HEK293 (cell line): ENCODE measurements at regions not wholly inside any gene's neighbourhood (a gene's known extent, or its start where the extent isn't known, plus 50 kb on each side); places are given as distances from the start of the nearest gene placed in this dataset.
"Not testable (repeated sequence)": the region's sequence is repeated elsewhere in the genome, so short reads cannot be mapped to it uniquely, and the experiment has no call there.

Experiments
- CTCF ChIA-PET: fragments of 350-600 bp; formaldehyde crosslinking; extraction: SDS; loops from one replicate; lab custom pipeline; 2021; ENCODE audit warnings: antibody characterized with exemption; lab: Yijun Ruan, JAX
- POLR2A ChIA-PET: fragments of 300-600 bp; formaldehyde crosslinking; extraction: SDS; loops from one replicate; lab custom pipeline; 2020; ENCODE audit warnings: antibody characterized with exemption, inconsistent platforms; lab: Yijun Ruan, JAX
- H3K27ac ChIP-seq: fragments of 200-500 bp; sonication (Bioruptor generic); 2 replicates; pipeline ENCODE4 v1.5.1; 2014; ENCODE audit warnings: low read depth, low read length, control low read depth, inconsistent platforms; ENCODE audit errors: extremely low read depth
- H3K36me3 ChIP-seq, 2 experiments: fragments of 200-500 bp in 1 of 2; sonication (Bioruptor generic) in 1 of 2; 1 replicate in 1 of 2; 2 replicates in 1 of 2; pipeline ENCODE4 v1.5.1; 2014 to 2017; ENCODE audit warnings: inconsistent platforms in 2 of 2, low read length in 2 of 2; ENCODE audit not compliant: control insufficient read depth in 2 of 2, insufficient read depth in 1 of 2
- H3K4me1 ChIP-seq: fragments of 200-500 bp; sonication (Bioruptor generic); 2 replicates; pipeline ENCODE4 v1.5.1; 2014; ENCODE audit warnings: mild to moderate bottlenecking, low read length, inconsistent platforms; ENCODE audit not compliant: control insufficient read depth, insufficient read depth
- H3K4me3 ChIP-seq: 2 replicates; pipeline ENCODE4 v1.5.1; 2011; ENCODE audit warnings: low read depth, mild to moderate bottlenecking, control low read depth, low read length, moderate library complexity
- H3K9me3 ChIP-seq: fragments of 200-500 bp; sonication (Bioruptor generic); 2 replicates; pipeline ENCODE4 v1.5.1; 2014; ENCODE audit warnings: low read depth, low read length, inconsistent platforms; ENCODE audit not compliant: control insufficient read depth, insufficient read depth
- PRDM1 ChIP-seq: fragments of 450-650 bp; formaldehyde crosslinking; IDR thresholded peaks from 2 replicates; pipeline ENCODE4; 2016; ENCODE audit warnings: missing biosample characterization, missing genetic modification characterization
- YY1 ChIP-seq: fragments of 450-650 bp; formaldehyde crosslinking; IDR thresholded peaks from 2 replicates; pipeline ENCODE4 v1.5.1; 2018; ENCODE audit warnings: missing biosample characterization, missing genetic modification characterization
- ZBTB17 ChIP-seq: fragments of 450-650 bp; formaldehyde crosslinking; IDR thresholded peaks from 2 replicates; pipeline ENCODE4 v1.5.1; 2016; ENCODE audit warnings: missing biosample characterization, missing genetic modification characterization
- ZFP69B ChIP-seq: fragments of 450-650 bp; formaldehyde crosslinking; IDR thresholded peaks from 2 replicates; pipeline ENCODE4 v1.5.1; 2016; ENCODE audit warnings: missing biosample characterization, missing genetic modification characterization
- ZNF202 ChIP-seq: fragments of 450-650 bp; formaldehyde crosslinking; IDR thresholded peaks from 2 replicates; pipeline ENCODE4 v1.5.1; 2016; ENCODE audit warnings: missing biosample characterization, missing genetic modification characterization, borderline replicate concordance
- ZNF335 ChIP-seq: fragments of 450-650 bp; formaldehyde crosslinking; conservative IDR thresholded peaks from 2 replicates; pipeline ENCODE4 v1.5.1; 2016; ENCODE audit warnings: missing biosample characterization, missing genetic modification characterization
- ZNF341 ChIP-seq: fragments of 450-650 bp; formaldehyde crosslinking; IDR thresholded peaks from 2 replicates; pipeline ENCODE4; 2016; ENCODE audit warnings: low read depth, missing biosample characterization, missing genetic modification characterization
- ZNF366 ChIP-seq: fragments of 450-650 bp; formaldehyde crosslinking; conservative IDR thresholded peaks from 2 replicates; pipeline ENCODE4 v1.5.1; 2016; ENCODE audit warnings: missing biosample characterization, missing genetic modification characterization
- ZNF394 ChIP-seq: fragments of 450-650 bp; formaldehyde crosslinking; IDR thresholded peaks from 2 replicates; pipeline ENCODE4 v1.5.1; 2016; ENCODE audit warnings: missing biosample characterization, missing genetic modification characterization, mild to moderate bottlenecking, moderate library complexity, borderline replicate concordance
- ZNF404 ChIP-seq: fragments of 450-650 bp; formaldehyde crosslinking; IDR thresholded peaks from 2 replicates; pipeline ENCODE4 v1.5.1; 2017; ENCODE audit warnings: missing biosample characterization, missing genetic modification characterization
- ZNF501 ChIP-seq: fragments of 450-650 bp; formaldehyde crosslinking; IDR thresholded peaks from 2 replicates; pipeline ENCODE4 v1.5.1; 2016; ENCODE audit warnings: missing biosample characterization, missing genetic modification characterization
- ZNF701 ChIP-seq: fragments of 450-650 bp; formaldehyde crosslinking; IDR thresholded peaks from 2 replicates; pipeline ENCODE4 v1.5.1; 2016; ENCODE audit warnings: missing biosample characterization, missing genetic modification characterization
- TF ChIP-seq, protein P1 (sequence below): fragments of 450-650 bp; formaldehyde crosslinking; IDR thresholded peaks from 2 replicates; pipeline ENCODE4 v1.5.1; 2016; ENCODE audit warnings: missing biosample characterization, missing genetic modification characterization
- TF ChIP-seq, protein P2 (sequence below): fragments of 450-650 bp; formaldehyde crosslinking; IDR thresholded peaks from 2 replicates; pipeline ENCODE4 v1.5.1; 2017; ENCODE audit warnings: missing biosample characterization, missing genetic modification characterization
- TF ChIP-seq, protein P3 (sequence below): fragments of 450-650 bp; formaldehyde crosslinking; optimal IDR thresholded peaks from 2 replicates; pipeline ENCODE3; 2016; ENCODE audit warnings: missing biosample characterization, mild to moderate bottlenecking, missing genetic modification characterization

DNA sequence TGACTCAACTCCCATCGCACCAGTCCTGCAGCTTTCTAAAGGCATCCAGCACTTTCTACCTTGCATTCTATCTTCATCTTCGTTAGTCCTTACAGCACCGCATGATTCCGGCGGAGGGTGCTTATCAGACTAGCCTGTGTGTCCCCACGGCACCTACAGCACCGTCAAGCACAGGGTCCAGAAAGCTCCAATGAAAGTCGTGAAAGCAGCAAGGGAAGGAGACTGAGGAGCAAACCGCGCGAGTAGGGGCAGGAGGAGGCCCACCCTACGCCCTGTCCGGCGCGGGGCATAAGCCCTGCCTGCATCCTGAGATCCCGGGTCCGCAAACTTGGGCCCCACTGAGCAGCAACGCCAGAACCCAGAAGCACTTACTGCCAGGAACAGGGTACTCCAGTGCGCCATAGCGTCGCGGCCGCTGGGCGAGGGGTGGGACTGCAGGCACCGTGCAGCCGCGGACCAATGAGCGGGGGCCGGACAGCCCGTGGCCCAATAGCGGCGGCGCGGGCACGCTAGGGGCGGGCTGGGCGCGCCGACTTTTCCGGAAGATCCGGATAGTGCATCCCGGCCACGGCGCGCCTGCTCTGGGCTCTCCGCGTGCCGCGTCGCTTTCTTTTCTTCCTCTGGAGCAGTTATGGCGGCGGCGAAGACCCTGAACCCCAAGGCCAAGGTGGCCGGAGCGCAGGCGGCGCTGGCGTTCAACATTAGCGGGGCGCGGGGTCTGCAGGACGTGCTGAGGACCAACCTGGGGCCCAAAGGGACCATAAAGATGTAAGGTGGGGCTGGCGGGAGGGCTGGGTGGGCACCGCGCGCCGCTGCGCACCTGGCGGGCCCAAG is 122.1 kb upstream of the VKORC1L1 start (continued):
- no peak for TF ChIP-seq ZNF404 (tag by site-specific recombination)
- TF ChIP-seq ZNF394 (tag by site-specific recombination) = peak; percentile 57; the same call in 1 of the 2 replicates
- TF ChIP-seq, protein P1, sequence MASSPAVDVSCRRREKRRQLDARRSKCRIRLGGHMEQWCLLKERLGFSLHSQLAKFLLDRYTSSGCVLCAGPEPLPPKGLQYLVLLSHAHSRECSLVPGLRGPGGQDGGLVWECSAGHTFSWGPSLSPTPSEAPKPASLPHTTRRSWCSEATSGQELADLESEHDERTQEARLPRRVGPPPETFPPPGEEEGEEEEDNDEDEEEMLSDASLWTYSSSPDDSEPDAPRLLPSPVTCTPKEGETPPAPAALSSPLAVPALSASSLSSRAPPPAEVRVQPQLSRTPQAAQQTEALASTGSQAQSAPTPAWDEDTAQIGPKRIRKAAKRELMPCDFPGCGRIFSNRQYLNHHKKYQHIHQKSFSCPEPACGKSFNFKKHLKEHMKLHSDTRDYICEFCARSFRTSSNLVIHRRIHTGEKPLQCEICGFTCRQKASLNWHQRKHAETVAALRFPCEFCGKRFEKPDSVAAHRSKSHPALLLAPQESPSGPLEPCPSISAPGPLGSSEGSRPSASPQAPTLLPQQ (tag by site-specific recombination) = peak; percentile 66
- 0 out of 2 replicates have a peak, but pooled peaks have one; percentile 38 for TF ChIP-seq ZNF341 (tag by site-specific recombination)
- 0 out of 2 replicates have a peak, but pooled peaks have one; percentile 19 for TF ChIP-seq ZNF366 (tag by site-specific recombination)
- no peak for TF ChIP-seq ZNF202 (tag by site-specific recombination)
- TF ChIP-seq, protein P2, sequence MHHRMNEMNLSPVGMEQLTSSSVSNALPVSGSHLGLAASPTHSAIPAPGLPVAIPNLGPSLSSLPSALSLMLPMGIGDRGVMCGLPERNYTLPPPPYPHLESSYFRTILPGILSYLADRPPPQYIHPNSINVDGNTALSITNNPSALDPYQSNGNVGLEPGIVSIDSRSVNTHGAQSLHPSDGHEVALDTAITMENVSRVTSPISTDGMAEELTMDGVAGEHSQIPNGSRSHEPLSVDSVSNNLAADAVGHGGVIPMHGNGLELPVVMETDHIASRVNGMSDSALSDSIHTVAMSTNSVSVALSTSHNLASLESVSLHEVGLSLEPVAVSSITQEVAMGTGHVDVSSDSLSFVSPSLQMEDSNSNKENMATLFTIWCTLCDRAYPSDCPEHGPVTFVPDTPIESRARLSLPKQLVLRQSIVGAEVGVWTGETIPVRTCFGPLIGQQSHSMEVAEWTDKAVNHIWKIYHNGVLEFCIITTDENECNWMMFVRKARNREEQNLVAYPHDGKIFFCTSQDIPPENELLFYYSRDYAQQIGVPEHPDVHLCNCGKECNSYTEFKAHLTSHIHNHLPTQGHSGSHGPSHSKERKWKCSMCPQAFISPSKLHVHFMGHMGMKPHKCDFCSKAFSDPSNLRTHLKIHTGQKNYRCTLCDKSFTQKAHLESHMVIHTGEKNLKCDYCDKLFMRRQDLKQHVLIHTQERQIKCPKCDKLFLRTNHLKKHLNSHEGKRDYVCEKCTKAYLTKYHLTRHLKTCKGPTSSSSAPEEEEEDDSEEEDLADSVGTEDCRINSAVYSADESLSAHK = no peak
- TF ChIP-seq YY1 (tag by site-specific recombination) = peak; percentile 3; the same call in 1 of the 2 replicates
- TF ChIP-seq ZNF335 (tag by site-specific recombination) = peak; percentile 88
- 0 out of 2 replicates have a peak, but pooled peaks have one; percentile 30 for TF ChIP-seq ZNF501 (tag by site-specific recombination)
- TF ChIP-seq, protein P3, sequence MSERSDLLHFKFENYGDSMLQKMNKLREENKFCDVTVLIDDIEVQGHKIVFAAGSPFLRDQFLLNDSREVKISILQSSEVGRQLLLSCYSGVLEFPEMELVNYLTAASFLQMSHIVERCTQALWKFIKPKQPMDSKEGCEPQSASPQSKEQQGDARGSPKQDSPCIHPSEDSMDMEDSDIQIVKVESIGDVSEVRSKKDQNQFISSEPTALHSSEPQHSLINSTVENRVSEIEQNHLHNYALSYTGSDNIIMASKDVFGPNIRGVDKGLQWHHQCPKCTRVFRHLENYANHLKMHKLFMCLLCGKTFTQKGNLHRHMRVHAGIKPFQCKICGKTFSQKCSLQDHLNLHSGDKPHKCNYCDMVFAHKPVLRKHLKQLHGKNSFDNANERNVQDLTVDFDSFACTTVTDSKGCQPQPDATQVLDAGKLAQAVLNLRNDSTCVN = peak; percentile 92
- no peak for TF ChIP-seq ZNF701 (tag by site-specific recombination)
- peak; percentile 92 for TF ChIP-seq ZBTB17 (tag by site-specific recombination)
- TF ChIP-seq ZFP69B = peak; percentile 40; the same call in 1 of the 2 replicates
- TF ChIP-seq PRDM1 = peak; percentile 91

DNA sequence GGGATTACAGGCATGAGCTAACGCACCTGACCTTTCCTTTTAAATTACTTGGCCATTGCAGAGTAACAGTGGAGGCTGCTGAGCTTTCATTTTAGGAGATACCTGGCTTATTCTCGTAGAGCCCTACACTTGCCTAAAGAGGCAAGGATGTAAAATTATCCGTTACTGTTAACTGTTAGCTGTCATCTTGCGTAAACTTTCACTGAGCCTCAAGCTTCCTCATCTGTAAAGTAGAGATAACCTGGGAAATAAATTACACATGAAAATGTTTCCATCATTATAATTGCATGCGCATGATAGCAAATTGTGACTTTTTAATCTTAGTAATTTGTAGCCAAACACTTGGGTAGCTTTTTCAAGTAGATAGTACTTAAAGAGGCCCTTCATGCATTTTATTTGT is 118.8 kb upstream of the VKORC1L1 start:
- H3K27ac ChIP-seq, POLR2A ChIA-PET, H3K9me3 ChIP-seq, H3K4me1 ChIP-seq, H3K4me3 ChIP-seq: not testable (repeated sequence)
- CTCF ChIA-PET = interaction anchor here (0.7 kb wide), 1 partner anchor 804 kb away, joined by 6 read pairs; no protein-coding TSS in a partner anchor
- peaks cover 12 to 32% of the 10 kb centered on the region in 2 experiments for H3K36me3 ChIP-seq

DNA sequence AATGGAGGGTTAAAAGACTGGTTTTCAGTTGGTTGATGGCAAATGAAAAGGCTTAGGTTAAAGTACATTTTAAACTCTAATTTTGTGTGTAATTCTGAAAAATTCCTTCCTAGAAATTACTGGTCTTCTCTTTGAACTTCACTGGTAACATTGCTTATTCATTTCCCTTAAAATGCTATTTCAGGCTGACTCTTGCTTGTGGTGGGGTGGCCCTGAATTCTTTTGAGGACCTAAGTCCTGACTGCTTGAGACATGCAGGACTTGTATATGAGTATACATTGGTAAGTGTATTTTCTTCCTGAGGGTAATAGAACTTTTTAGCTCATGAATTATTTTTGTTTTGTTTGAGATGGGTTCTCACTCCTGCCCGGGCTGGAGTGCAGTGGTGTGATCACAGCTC is 113.9 kb upstream of the VKORC1L1 start:
- not testable (repeated sequence) for H3K9me3 ChIP-seq, H3K4me3 ChIP-seq, H3K4me1 ChIP-seq, H3K27ac ChIP-seq
- ChIA-PET CTCF (interaction anchor here (0.6 kb wide), 1 partner anchor 169 kb away, joined by 3 read pairs; no protein-coding TSS in a partner anchor), POLR2A (interaction anchor here (0.6 kb wide), 1 partner anchor 13 kb away, joined by 3 read pairs; no protein-coding TSS in a partner anchor)
- H3K36me3 ChIP-seq = peaks cover 23 to 30% of the 10 kb centered on the region in 2 experiments
